ENCODE measurements at regions not wholly inside any gene's neighbourhood (a gene's known extent, or its start where the extent isn't known, plus 50 kb on each side); places are given as distances from the start of the nearest gene placed in this dataset.

DNA sequence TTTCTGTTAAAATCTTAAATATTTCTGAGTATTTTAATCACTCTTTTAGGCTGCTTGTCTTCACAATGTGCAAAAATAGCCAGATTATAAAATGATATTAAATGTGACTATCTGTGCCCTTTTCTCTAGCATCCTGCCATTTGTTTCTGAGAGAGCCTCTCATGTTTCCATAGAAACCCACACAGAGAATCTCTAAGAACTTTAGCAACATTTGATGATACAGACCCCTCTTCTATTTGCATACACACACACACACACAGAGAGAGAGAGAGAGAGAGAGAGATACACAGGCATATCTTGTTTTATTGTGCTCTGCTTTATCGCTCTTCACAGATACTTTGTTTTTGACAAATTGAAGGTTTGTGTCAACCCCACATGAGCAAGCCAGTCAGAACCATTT, 134.5 kb upstream of the DDX18 start:
- DNase-seq: no peak

- DNase-seq: no peak
Measured at GRCh38 chr2:117684919-117685318, 129.6 kb upstream of the DDX18 start.

DNA sequence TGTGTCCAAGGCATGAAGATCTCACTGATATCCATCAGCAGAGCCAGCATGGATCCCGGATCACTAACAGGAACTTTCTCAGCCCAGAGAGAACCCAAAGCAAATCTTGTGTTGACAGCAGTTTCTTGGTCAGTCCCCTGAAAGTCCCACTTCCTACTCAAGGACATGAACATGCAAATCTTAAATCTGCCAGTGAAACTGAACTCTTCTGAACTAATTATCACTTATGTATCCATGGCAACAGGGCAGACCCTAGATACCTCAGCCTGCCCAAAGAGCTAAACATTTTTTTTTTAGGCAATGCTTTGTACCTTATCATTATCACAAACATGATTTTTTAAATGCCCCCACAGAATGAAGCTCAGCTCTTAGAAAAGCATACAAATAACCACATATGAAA, 127.8 kb upstream of the DDX18 start:
- no peak for DNase-seq

GRCh38 chr2:117691595-117691994, 122.9 kb upstream of the DDX18 start:
- DNase-seq: no peak

DNA sequence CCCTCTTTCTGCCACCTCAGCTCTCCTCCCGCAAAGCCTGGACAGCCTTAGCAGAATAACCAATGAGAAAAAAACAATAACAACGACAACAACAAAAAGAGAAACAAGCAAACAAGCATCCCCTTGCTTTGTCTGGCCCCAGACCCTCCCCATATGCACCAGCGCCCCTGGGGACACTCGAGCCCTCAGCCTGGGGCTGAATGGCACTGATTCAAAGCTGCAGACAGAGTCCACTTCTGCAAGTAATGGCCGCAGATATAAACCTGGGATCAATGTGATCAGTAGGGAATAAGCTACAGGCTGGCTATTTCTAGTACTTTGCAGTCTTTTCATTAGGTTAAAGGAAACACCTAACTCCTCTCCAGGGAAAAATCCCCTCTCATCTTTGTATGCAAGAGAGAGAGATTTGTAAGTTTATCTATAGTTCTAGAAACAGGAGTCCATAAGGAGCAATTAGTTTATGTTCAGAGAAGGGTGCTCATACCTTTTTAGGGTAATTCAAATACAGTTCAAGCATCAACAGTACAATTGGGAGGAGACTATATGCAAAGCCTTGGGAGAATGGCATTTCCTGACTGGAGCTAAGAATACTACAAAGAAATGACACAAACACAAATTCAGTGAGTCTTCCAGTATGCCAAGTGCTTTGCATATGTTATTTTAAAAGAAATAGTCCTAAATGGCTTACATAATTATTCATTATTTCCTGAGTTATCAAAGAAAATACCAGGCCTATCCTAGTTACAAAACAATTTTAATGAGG, 122.3 kb upstream of the DDX18 start:
- no peak for DNase-seq

DNA sequence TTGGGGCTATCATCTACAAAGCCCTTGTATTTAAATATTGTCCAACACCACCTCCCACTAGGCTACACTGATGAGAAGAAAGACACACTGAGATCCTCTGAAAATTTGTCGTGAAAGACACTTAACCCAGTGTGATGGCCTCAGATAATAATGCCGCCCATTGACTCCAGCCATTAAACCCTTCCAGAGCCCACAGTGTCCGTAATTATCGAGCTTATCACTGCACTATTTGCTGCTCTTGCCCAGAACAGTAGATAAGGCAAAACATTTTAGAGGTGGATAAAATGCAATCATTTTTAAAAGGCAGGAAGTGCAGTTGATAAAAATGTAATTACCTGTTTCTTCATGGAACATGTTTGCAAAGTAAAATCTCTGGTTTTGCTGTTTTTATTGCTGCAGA, 121.3 kb upstream of the DDX18 start:
- DNase-seq: no peak

DNA sequence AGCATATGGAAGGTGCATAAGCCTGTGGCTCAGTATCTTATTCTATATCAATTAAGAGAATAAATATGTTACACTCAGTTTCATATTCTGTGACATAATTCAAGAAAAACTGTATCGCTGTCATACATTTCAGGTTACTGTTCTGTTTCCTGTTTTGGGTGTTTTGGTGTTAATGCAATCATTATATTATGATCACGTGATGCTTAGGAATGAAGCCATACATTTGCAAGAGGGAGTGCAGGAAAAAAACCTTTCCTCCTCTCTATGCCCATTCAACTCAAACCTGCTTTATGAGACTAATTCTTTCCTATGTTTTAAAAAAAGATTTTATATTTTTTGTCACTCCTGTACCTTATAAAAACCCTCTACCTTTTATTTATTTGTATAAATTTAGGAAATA, 120.8 kb upstream of the DDX18 start:
- DNase-seq: no peak

- no peak for DNase-seq
Measured at GRCh38 chr2:117698287-117698686, 116.2 kb upstream of the DDX18 start.

DNA sequence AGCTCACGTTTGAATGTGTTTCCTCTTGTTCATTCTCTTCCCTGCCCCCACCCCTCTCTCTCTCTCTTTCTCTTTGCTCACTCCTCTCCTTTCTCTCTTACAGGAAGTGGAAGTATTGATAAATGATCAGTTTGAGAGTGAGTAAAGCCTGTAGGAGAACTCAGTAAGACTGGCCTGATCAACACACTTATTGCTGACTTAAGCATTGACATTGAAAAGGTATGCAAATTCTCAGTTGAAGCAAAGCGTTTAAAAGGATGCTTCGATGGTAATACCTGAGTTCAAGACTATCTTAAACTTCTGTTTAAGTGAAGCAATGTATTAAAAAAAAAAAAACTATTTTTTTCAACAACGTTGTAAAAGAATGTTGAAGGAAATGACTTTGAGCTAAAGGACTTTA, 115.7 kb upstream of the DDX18 start:
- no peak for DNase-seq

GRCh38 chr2:117700471-117700870, 114.0 kb upstream of the DDX18 start:
- no peak for DNase-seq

- no peak for DNase-seq
Measured at GRCh38 chr2:117701365-117701764, 113.1 kb upstream of the DDX18 start.

DNA sequence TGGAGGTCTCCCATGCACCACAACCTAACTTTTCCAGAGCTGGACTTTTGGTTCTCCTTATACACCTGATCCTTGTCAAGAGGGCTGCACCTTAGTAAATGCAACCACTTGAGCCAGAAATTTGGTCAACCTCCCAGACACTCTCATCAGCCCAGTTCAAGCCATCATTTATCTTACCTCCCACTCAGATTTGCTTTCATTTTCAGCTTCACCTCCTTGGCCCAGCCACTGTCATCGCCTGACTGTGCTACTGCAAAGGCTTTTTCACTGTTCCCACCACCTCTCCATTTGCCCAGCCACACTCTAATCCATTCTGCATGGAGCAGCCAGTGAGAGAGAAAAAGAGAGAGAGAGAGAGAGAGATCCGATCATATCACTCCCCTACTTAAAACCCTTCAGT, 112.4 kb upstream of the DDX18 start:
- DNase-seq: no peak

- DNase-seq: no peak
Measured at GRCh38 chr2:117703858-117704257, 110.6 kb upstream of the DDX18 start.

- no peak for DNase-seq
Measured at GRCh38 chr2:117704818-117705217, 109.7 kb upstream of the DDX18 start.

DNA sequence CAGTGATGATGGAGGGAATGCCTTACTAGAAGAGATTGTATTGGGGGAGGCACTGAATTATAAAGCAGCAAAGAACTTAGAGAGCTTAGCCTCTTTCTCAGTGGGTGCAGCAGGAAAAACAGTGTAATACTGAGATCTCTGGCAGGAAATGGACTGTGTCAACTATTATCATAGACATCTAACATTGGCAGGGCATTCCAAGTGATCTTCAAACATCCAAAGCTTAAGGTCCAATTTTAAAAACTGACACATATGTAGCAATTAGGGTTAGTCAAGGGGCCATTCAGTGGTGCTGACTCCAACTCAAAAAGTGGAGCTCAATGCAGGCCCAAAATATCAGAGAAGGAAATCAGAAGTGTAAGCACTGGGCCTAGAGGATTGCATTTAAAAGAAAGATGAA, 106.6 kb upstream of the DDX18 start:
- DNase-seq: no peak

DNA sequence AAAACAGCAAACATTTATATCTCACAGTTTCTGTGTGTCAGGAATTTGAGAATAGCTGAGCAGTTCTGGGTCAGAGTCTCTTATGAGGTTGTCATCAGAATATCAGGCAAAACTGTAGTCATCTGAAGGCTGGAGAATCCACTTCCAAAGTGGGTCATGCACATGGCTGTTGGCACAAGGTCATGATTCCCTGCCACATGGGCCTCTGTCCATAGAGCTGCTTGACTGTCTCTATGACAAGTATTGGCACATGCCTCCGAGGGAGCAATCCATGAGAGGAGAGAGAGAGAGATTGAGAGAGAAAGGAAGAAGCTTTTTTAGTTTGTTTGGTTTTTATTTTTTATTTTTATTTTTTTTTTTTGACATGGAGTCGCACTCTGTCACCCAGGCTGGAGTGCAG, 101.8 kb upstream of the DDX18 start:
- no peak for DNase-seq

DNA sequence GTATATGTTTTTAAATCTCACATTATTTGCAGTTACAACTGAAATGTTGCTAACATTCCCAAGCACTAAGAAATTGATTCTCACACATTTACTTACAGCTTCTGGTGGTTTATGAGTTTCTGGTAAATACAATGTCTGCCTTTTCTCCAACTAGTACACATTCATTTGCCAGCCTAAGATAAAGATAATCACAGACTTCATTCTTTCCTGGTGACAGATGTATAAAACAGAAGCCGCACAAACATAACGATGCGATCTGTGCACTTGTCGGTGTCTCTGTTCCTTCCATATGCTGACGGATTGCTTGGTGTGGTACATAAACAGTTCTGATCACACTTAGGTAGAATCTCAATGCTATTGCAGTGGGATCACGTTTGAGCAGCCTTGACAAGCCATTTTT, 100.4 kb upstream of the DDX18 start:
- DNase-seq: no peak

- no peak for DNase-seq
Measured at GRCh38 chr2:117714745-117715417, 99.6 kb upstream of the DDX18 start.

- DNase-seq: no peak
Measured at GRCh38 chr2:117716505-117716904, 98.0 kb upstream of the DDX18 start.

GRCh38 chr2:117717072-117717471, 97.4 kb upstream of the DDX18 start:
- no peak for DNase-seq

GRCh38 chr2:117718048-117718447, 96.4 kb upstream of the DDX18 start:
- no peak for DNase-seq

DNA sequence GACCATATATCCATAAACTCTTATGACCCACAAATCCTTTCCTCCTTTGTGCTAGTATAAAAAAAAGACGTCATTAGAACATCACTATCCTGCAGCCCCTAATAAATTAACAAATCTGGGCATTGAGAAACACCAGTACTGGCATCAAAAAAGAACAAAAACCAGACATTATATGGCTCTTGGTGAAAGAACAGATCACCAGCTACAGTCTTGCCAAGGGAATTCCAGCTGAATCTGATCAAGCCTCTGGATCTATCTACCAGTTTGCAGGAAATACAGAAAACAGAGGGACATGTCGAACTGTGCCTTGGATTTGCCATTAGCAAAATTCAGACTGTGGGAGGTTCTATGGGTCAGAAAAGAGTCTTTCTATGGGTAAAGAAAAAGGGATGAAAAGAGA, 93.7 kb upstream of the DDX18 start:
- no peak for DNase-seq

GRCh38 chr2:117723483-117723882, 91.0 kb upstream of the DDX18 start:
- no peak for DNase-seq

DNA sequence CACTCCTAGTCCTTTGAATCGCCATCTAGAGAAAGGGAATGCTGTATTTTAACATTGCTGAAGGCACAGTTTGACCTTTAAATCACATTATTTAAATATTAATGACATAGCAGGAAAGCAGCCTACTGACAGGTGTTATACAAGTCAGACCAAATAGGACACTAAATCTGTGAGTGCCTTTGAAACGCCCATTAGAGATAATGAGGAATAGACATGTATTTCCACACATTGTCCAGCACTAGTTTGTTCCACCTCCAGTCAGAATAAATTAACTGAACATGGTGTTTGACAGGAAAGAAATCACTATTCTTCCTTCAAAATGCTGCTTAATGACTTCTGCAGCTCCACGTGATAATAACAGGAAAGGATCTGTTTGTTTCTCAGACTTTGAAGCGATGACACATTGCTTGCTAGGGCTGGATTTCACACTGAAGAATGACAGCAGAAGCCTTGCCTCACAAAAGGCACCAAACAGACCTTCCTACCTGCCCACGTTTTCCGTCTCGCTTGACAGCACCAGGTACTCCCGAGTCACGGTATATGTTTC, 90.5 kb upstream of the DDX18 start:
- no peak for DNase-seq

GRCh38 chr2:117726747-117727146, 87.7 kb upstream of the DDX18 start:
- DNase-seq: no peak
